COLO668 (cell line): ENCODE measurements at regions not wholly inside any gene's neighbourhood (a gene's known extent, or its start where the extent isn't known, plus 50 kb on each side); places are given as distances from the start of the nearest gene placed in this dataset.

Experiments used
- DNase-seq: peaks from one replicate; lab custom pipeline; 2025; ENCODE audit not compliant: unreplicated experiment; lab: John Stamatoyannopoulos, UW

DNA sequence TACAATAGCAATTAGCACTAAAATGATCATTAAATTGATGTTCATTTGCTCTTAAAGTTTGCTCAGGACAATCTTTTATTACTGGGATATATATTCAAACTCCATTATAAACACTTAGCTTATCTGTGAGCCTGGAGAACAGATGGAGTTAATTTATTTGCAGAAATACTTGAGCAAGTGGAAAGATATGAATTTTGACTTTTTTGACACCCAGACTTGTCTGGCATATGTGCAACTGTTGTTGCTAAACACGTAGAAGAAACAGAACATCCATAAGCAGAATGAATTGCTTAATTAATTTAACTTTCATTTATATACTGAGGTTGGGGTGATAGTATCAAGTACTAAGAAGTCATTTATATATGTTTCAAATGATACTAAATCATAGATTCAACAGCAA is 820.7 kb upstream of the TYRP1 start:
- DNase-seq, result no peak

DNA sequence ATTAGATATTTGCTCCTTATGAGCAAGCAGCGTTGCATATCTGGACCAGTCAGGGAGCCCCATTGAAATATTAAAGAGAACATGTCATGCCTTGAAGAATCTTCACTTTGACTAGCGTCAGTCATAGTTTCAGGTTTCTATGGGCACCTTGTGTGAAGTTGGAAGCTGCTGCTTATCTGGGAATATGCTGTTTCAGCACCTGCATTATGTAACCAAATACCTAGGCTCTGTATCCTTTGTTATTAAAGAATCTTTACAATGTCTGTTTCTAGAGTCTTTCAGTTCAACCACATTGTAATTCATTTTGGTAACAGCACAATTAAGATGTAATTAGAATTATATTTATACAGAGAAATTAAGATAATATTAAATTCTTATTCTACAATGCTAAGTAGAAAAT is 818.8 kb upstream of the TYRP1 start:
- DNase-seq, result no peak

DNA sequence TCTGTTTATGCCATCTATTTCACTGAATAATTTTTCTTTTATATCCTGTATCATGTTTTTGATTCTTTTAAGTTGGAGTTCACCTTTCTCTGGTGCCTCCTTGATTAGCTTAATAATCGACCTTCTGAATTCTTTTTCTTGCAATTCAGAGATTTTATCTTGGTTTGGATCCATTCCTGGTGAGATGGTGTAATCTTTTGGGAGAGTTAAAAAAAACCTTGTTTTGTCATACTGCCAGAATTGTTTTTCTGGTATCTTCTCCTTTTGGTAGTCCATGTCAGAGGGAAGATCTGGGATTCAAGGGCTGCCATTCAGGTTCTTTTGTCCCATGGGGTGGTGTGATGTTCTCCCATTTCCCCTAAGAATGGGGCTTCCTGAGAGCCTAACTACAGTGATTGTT is 800.8 kb upstream of the TYRP1 start:
- no peak for DNase-seq

DNA sequence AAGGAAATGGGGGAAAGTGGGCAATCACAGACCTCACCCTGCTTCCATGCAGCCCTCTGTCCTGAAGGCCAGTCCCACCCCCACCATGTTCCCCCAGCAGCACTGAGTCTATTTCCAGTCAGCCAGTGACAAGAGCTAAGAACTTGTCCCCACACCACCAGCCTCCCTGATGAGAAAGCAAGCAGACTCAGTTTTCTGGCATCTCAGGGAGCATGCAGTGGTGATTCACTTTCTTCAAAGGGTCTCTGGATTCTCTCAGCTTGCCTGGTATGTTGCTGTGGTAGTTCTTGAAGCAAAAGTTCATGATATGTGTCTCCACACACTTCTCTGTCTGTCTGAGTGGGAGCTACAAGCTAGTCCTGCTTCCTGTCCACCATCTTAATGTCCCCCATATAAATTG is 799.9 kb upstream of the TYRP1 start:
- DNase-seq, result no peak

DNA sequence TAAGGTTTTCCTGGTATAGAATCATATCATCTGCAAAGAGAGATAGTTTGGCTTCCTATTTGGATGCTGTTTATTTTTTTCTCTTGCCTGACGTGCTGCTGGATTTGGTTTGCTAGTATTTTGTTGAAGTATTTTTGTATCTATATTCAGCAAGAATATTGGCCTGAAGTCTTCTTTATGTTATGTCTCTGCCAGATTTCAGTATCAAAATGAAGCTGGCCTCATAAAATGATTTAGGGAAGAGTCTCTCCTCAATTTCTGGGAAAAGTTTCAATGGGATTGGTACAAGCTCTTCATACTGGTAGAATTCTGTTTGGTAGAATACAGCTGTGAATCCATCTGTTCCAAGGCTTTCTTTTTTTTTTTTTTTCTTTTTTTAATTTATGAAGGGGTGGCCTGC is 799.0 kb upstream of the TYRP1 start:
- no peak for DNase-seq

DNA sequence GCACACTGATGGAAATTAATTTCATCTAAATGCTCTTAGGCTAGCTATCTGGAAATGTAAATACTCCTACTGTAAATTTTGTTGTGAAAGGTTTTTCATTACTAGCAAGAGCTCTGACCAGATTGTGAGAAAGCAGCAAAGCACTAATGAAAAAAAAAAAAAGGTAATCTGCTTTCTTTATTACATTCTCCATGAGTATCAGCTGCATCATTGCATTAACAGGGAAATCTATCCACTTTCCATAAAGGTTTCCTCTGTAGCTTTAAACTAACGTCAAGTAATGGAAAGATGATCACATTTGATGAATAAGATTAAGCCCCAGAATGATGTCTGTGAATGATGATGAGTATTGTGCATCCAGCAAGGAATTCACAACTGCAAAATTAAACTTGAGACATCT is 790.6 kb upstream of the TYRP1 start:
- no peak for DNase-seq

DNA sequence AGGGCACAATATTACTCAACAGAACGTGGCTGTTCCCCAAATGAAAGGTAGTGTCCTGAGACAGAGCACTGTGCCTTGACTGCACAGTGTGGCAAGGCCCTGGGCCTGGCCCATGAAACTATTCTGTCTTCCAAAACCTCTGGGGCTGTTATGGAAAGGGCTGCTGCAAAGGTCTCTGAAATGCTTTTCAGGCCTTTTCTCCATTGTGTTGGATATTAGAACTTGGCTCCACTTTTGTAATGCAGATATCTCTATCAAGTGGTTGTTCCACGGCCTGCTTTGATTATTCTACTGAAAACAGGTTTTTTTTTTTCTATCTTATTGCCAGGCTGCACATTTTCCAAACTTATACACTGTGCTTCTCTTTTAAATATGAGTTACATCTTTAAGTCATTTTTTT is 777.5 kb upstream of the TYRP1 start:
- DNase-seq, result no peak

DNA sequence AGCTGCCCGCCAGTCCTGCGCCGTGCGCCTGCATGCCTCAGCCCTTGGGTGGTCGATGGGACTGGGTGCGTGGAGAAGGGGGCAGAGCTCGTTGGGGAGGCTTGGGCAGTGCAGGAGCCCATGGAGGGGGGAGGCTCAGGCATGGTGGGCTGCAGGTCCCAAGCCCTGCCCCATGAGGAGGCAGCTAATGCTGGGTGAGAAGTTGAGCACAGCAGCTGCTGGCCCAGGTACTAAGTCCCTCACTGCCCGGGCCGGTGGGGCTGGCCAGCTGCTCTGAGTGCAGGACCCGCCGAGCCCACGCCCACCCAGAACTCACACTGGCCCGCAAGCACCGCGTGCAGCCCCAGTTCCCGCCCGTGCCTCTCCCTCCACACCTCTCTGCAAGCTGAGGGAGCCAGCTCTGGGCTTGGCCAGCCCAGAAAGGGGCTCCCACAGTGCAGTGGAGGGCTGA is 764.3 kb upstream of the TYRP1 start:
- DNase-seq, result no peak

DNA sequence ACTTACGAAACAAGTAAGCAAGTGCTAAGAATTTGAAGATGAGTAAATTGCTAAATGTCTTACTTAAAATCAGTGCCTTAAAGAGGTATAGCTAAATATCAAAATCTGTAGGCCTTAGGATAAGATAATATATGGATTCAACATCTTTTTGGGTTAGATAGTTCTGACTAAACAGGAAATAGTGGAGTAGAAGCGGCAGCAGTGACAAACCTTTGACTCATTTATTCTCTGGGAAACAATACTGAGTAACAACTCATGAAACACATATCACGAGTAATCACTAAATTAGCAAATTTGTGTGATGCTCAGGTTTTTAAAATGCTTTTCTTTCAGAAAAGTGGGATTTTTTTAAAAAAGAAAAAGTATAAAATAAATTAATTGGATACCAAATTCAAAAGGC is 762.1 kb upstream of the TYRP1 start:
- DNase-seq, result no peak

DNA sequence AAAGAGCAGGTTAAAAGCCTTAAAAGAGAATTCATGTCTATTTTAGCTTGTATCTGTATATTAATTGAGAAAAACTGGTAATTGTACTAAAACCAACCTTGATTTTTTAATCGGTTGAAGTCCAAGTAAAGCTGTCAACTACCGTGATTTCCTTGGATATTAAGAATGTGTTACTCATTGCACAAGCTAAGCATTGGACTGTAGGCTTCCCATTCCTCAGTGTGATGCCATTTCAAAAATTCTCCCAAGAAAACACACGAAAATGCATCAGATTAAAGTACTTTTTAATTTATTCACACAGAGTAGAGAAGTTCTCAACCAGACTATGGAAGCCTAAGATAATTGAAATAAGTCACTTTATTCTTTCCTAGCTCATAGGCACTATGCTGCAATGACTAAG is 761.4 kb upstream of the TYRP1 start:
- no peak for DNase-seq

DNA sequence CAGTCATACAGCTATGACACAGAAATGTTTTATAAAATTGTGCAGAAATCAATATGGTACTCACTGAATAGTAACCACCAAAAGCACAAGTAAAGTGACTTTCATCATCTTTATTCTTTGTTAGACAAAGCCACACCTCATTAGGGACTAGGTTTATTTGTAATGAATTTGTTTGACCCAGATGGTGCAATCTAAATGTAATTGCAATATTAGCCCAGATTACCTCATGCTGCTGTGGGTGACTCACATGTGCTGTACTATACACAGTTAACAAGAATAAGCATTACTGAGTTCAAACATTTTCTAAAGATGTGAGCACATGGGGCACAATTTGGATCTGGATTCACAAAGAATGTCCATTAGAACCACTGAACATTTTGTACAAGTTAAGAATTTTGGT is 759.3 kb upstream of the TYRP1 start:
- no peak for DNase-seq

DNA sequence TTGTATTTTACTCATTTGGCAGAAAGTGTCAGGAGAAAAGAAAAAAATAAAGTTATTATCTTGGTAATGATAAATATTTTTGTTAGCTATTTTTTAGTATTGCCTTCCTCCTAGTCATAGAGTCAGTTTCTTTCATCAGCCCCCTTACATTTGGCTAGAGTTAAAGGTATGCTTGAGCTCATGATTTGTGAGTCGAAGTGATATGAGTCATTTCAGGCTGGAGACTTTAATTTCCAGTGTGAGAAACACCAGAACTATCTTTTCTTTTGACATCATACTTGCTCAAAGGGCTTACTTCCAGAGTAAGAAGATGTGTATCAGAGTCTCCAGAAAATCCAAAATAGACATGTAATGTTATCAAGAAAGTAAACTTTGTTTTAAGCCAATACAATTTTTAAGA is 746.7 kb upstream of the TYRP1 start:
- no peak for DNase-seq

DNA sequence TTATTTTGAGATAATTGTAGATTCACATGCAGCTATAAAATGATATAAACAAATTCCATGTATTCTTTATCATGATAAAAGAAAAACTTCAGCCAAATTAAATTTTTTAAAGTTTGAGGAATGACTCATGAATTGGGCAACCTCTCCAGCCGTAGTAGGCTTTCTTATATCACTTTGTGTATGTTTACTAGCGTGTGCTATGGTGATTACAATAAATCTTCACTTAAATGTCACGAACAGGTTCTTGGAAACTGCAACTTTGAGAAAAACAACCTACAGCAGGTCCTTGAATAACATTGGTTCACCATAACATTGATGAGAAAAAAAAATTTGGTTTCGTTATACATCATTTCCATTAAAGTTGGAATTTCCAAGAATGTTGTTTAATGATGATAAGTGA is 730.9 kb upstream of the TYRP1 start:
- DNase-seq, result no peak

DNA sequence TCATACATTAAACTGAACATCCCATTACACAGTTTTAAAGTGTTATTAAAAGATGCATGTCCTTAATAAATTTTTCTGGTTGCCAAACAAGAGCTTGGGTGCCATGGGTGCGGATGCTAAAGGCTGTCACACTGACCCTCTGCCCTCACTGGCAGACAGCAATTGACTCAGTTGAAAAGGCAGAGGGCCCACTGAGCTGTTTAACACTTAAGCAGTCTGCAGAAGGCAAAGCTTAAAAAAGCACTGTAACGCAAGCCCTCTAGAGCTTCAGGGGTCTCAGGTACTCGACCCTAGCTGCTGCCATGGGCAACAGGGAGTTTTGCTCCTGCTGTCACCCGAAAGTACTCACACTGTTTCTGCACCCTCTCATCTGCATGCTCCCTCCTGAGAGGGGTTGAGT is 726.4 kb upstream of the TYRP1 start:
- no peak for DNase-seq

DNA sequence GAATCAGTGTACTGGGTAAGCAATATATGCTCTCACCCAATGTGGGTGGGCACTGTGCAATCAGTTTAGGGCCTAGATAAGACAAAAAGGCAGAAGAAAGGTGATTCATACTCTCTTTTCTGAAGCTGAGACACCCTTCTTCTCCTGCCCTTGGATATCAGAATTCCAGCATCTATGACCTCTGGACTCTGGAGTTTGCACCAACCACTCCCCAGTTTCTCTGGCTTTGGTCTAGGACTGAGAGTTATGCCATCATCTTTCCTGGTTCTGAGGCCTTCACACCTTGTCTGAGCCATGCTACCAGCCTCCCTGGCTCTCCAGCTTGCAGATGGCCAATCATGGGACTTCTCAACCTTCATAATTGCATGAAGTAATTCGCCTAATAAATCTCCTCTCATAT is 724.6 kb upstream of the TYRP1 start:
- DNase-seq, result no peak

DNA sequence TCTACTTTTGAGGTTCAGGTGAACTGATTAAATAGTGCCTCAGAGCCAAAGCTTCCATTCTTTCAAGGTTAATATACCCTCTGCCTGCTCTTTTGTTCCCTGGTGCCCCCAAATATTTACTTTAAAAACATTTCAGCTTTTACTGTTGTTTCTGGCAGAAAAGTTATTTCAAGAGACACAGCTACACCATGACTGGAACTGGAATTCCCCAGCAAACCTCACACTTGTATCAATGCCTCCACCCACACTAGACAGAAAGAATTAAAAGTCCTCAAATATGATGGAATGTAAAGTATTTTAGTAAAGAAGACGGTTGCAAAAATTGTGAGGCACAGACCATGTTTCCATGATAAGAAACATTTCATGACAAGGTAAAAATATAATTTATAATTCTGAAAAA is 720.2 kb upstream of the TYRP1 start:
- DNase-seq, result no peak

DNA sequence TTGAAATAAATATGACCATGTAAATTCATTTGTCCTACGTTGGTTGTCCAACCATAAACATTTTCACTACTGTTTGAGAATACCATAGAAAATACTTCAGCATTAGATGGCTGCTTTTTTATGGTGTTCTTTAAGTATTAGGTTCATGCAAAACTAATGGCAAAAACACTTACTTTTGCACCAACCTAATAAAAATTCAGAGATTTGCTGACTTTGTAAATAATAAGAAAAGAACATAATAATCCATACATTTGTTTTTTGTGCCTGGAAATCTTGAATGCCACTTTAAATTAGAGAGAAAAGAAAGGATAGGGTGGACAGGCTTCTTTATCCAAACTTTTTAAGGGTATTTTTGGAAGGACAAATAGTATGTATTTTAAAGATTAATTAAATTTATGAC is 719.7 kb upstream of the TYRP1 start:
- no peak for DNase-seq

DNA sequence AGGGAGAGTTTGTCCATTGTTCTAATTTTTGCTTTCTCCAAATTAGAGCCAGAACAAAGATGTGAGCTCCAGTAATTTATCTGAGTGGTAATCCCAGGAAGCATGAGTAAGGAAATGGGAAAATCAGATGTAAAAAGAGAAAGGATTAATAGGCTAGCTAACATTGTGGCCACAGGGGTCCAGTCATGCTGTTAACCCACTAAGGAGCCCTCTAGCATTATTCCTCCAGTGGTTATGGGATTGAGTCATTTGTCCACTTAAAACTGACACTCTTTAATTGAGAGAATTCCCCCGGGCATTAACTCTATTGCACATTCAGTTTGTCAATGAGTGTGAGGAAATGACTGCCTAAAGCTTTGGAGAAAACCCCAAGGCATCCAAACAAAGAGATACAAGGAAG is 700.3 kb upstream of the TYRP1 start:
- DNase-seq, result no peak

DNA sequence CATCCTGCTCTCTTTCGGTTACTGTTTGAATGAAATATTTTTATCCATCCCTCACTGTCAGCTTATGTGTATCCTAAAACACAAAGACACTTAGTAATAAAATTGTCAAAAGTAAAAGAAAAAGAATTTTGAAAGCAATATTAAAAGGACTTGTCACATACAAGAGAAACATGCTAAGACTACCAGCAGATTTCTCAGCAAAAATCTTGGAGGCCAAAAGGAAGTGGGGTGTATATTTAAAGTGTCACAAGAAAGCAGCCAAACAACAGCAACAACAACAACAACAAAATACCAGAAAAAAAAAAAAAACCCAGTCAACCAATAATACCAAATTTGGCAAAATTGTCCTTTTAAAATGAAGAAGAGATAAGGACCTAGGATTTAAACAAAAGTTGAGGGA is 678.7 kb upstream of the TYRP1 start:
- no peak for DNase-seq

DNA sequence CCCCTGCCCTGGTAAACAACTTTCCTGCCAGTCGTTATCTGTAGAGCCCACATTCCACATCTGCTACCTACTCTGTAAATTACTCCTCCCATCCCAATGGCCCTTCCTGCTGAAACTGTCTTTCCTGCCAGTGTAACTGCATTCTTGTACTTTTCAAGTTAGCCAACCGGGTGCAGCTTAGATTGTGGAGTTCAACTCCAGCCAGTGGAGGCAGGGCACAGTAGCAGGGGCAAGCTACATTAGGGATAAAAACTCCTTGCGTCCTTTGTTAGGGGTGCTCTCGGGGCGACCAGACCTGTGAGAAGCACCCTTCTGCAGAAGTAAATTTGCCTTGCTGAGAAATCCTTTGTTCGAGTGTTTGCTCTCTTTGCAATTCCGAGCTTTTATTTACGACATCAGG is 639.0 kb upstream of the TYRP1 start:
- no peak for DNase-seq

DNA sequence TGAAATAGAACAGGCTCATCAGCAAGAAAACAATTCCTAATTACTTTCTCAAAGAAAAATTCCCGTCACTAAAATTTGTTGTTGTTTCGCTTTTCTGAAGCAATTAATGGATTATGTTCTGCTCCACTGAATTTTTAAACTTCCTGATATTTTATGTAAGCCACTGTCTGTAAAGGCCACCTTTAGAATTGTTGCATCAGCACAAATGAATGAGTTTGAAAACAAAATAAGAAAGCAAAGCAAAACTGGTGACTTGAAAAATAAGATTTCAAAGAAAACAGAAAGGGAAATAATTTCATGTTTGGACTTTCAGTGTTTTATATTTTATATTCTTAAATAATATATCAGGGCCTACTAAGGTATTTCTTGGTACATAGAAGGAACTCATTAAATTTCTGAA is 636.3 kb upstream of the TYRP1 start:
- DNase-seq, result no peak

DNA sequence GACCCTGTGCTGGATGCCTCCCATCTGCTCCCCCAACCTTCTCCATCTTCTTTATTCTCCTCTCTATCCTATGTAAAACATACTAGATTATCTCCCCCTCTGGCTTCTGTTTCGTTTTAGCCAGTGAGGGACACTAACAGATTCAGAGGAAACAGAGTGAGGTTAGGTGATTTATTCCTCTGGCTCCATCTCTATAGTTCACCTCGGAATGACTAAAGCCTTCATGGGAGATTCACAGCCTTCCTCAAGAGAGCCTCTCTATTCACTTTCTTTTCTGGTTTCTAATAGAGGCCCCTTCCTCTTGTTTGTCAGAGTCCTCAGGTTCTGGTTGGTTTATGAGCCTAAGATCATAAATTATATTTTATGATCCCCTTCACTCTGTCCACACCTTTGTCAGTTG is 633.1 kb upstream of the TYRP1 start:
- DNase-seq, result no peak

DNA sequence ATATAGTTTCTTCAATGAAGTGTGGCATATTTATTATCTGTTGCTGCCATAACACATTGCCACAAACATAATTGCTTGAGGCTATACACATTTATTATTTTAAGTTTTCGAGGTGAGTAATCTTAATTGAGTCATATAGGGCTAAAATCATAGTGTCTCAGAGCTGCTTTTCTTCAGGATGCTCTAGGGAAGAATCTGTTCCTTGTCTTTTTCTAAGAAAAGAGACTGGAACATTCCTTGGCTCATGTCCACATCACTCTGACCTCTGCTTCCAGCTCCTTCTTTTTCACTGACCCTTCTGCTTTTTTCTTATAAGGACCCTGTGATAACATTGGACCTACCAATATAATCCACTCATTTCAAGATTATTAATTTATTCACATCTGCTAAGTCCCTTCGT is 632.4 kb upstream of the TYRP1 start:
- DNase-seq, result no peak

DNA sequence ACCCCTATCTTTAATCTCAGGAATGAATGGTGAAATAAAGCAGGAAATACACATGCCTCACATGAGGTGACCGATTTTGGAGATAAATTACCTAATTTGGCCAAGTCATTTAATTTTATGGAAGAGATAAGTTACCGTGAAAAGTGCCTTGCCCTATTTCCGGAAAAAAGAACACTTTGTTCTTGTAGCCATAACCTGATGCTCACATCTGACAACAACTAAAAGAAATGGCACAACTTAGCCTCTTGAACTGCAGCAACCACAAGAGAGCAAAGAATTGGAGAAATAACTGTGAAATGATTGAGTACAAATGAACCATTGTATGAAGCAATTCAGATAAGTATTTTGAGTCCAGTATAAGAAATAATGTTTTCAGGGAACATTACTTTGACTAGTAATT is 628.1 kb upstream of the TYRP1 start:
- no peak for DNase-seq
